Heart left ventricle (tissue), 13 donors: ENCODE measurements at regions not wholly inside any gene's neighbourhood (a gene's known extent, or its start where the extent isn't known, plus 50 kb on each side); places are given as distances from the start of the nearest gene placed in this dataset.

ENCODE experiments used
- CTCF ChIP-seq, 12 donors: fragments of 200-600 bp; sonication (generic) in 4 of 12; IDR thresholded peaks; one replicate each; pipeline versions ENCODE4 v1.5.0 to v1.8.0; 2018 to 2022; ENCODE audit warnings: antibody characterized with exemption in 12 of 12, mild to moderate bottlenecking in 5 of 12
- POLR2A ChIP-seq, 2 donors: fragments of 450-650 bp; IDR thresholded peaks; one replicate each; pipeline ENCODE4 v1.6.1; 2017; ENCODE audit warnings: antibody characterized with exemption in 2 of 2, mild to moderate bottlenecking in 2 of 2, moderate library complexity in 2 of 2
- donor health status: ischemic (EF 13 %, LVEDD 7.1; RV severe dilation, severe dysfunction).
- donor health status: DM: no; HTN: yes; CAD: no.
- donor health status: DM: no; HTN: no; CAD: no.
- donor health status: ischemic (EF 25% LVEDD 6.9; RV normal size, moderate dysfunction).
- donor health status: ischemic (EF 25% LVEDD 5.7; RV mildly dilated, moderate dysfunction).
- donor health status: ischemic (EF 35%, LVEDD 5.7; RV mildly dilated, moderate dysfunction).
- donor health status: nonischemic (EF 11% LVEDD 7.7; RV severe dilation, severe dysfunction).
- donor health status: DM: yes; HTN: yes; CAD: no.
- donor health status: PGD.
- donor health status: ischemic (EF 29% LVEDD 5.4; RV normal size, mild dysfunction).
- donor health status: nonischemic (EF 23%, LVEDD 6.1; RV moderate dilation, normal function).

GRCh38 chr14:65239938-65240296 is 137.6 kb upstream of the MAX start:
- no peak for TF ChIP-seq POLR2A (IDR thresholded peaks at IDR 0.05)
- no peak for TF ChIP-seq CTCF (IDR thresholded peaks at IDR 0.05)
